CD4-positive, alpha-beta T cell treated with Interleukin-21 for 1 hour (primary cell): ENCODE measurements at regions not wholly inside any gene's neighbourhood (a gene's known extent, or its start where the extent isn't known, plus 50 kb on each side); places are given as distances from the start of the nearest gene placed in this dataset.
"Not testable (repeated sequence)": the region's sequence is repeated elsewhere in the genome, so short reads cannot be mapped to it uniquely, and the experiment has no call there.

Experiments
- DNase-seq: peaks from one replicate; pipeline ENCODE4 v3.0.0-alpha.2; 2020

GRCh38 chr2:38243186-38243880 is 133.7 kb downstream of the ATL2 start:
- DNase-seq, result no peak

GRCh38 chr2:38239452-38239851 is 137.6 kb downstream of the ATL2 start:
- DNase-seq, result no peak

- DNase-seq, result not testable (repeated sequence)
Observed at GRCh38 chr2:38238705-38239104, 138.4 kb downstream of the ATL2 start.

GRCh38 chr2:38237311-38237710 is 139.8 kb downstream of the ATL2 start:
- DNase-seq, result no peak

GRCh38 chr2:38233231-38233983 is 143.7 kb downstream of the ATL2 start:
- DNase-seq, result no peak

- DNase-seq, result no peak
Observed at GRCh38 chr2:38232454-38232853, 144.6 kb downstream of the ATL2 start.

- DNase-seq, result no peak
Observed at GRCh38 chr2:38230756-38231155, 146.3 kb downstream of the ATL2 start.

GRCh38 chr2:38228753-38229152 is 148.3 kb downstream of the ATL2 start:
- DNase-seq, result no peak

DNA sequence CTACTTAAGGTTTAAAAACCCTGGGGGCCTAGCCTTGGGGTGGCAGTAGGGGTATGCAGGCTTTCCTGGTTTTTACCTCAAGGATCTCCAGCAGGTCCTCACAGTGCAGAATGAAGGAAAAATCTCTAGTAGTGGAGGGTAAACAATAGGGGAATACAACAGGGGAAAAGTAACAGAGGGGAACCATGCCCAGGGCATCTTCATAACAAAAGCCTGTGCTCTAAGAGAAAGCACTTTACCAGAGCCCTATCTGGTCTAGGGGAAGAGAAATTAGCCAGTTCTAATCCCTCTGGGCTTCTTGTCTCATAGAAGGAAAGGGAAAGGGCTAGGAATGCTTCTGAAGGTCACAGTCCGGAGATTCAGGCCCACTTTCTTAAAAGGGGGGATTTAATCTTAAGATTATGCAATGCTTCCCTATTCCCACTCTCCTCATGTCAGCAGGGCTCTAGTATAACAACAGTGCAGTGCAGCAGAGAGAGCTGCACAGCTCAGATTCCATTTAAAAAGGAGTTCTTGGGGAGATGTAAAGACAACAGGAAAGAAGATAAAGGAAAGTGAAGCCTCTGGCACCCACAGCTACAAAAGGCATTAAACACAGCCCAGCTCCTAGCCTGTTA is 149.0 kb upstream of the CYP1B1 start:
- no peak for DNase-seq

- no peak for DNase-seq
Observed at GRCh38 chr2:38224181-38224580, 148.2 kb upstream of the CYP1B1 start.

DNA sequence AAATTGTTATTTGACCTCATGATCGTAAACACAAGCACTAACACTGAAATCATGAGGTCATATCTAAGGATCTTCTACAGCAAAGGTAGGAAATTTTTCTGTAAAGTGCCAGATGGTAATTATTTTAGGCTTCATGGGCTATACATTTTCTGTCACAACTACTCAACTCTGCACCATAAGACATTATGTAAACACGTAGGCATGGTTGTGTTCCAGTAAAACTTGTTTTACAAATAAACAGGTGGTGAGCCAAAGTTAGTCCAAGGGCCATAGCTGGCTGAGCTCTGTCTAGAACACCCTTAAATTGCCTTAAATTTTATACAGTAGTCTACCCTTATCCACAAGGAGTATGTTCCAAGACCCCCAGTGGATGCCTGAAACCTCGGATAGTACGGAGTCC is 147.3 kb upstream of the CYP1B1 start:
- DNase-seq, result no peak

GRCh38 chr2:38220164-38220563 is 144.2 kb upstream of the CYP1B1 start:
- no peak for DNase-seq

DNA sequence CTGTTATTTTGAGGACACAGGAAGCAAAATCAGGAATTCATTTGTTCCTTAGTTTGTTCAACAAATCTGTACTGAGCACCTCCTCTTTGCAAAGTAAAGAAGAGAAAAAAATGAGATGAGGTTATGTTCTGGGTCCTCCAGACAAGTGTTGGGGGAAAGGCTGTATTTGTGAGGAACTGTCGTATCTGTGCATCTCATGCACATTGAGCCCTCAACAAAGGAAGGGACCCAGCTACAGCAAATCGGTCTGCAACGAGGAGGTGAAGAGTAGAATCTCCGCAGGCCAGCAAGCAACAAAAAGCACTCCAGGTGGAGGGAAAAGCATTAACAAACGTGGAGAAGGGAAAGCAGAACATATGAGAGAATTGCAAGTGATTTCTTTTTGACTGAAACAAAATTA is 143.0 kb upstream of the CYP1B1 start:
- DNase-seq, result no peak

DNA sequence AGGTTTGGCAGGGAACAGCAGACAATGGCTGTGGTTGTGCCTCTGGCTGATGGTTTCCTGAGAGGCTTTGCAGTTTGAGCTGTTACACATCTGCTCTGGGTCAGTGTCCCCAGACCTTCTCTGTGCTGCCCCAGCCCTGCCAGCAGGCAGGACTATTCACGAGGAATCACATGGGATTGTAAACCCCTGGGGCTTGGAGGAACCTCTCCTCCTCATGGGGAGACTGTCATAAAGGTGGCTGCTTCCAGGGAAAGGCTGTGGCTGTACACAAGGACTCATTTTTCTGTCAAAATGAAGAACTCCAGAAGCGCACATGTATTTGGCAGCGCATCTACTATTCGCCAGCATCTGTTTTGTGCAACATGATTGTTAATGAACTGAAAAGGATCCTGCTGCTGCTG is 142.6 kb upstream of the CYP1B1 start:
- DNase-seq, result no peak

GRCh38 chr2:38217401-38218188 is 141.6 kb upstream of the CYP1B1 start:
- no peak for DNase-seq

DNA sequence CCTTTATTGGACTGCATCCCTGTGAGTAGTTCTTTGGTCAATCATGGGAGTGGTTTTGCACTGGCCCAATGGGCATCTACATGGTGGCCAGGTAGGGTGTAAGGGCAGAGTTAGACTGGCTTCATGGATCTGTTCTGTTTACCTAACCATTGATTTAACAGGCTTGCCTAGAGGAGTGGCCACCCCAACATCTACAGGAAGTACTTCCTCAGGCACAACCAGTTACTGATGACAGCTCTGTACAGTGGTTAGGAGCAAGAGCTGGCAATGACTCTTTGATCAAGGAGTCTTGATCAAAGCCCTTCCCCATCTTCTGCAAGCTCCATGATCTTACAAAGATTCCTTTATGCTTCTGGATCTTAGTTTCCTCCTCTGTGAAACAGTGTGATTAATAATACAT is 140.9 kb upstream of the CYP1B1 start:
- DNase-seq, result no peak

DNA sequence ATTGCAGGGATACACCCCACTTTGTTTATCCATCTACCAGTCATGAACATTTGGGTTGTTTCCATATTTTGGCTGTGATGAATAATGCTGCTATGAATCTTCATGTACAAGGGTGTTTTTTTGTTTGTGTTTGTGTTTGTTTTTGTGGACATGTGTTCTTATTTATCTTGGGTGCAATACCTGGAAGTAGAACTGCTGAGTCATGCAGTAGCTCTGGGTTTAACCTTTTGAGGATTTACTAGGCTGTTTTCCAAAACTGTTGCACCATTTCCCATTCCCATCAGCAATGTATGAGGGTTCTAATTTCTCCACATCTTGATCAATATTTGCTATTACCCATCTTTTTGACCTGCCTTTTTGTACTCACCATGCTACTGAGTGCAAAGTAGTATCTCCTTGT is 140.0 kb upstream of the CYP1B1 start:
- DNase-seq, result no peak

GRCh38 chr2:38215522-38215921 is 139.6 kb upstream of the CYP1B1 start:
- DNase-seq, result no peak

DNA sequence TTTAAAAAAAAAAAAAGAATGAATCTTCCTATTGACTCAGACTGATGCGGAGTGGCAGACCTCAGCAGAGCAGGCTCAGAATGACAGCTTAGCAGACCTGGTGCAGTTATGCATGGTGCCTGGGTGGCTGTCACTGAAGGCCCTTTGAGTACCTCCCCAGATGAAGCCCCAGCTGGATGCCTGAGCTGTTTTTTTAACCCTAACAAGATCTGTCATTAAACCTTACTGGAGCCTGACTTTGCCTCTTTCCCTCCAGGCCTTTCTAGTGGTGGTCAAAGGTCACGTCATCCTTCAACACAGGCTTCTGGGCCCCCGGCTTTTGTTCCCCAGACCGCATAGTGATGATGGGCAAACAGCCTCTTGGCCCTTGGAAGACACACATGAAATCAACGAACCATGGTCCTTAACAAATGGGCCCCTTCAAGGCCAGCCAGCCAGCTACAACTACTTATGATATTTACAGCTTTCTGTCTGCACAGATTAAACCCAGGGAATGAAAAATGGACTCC is 138.3 kb upstream of the CYP1B1 start:
- DNase-seq, result peak; percentile 2

DNA sequence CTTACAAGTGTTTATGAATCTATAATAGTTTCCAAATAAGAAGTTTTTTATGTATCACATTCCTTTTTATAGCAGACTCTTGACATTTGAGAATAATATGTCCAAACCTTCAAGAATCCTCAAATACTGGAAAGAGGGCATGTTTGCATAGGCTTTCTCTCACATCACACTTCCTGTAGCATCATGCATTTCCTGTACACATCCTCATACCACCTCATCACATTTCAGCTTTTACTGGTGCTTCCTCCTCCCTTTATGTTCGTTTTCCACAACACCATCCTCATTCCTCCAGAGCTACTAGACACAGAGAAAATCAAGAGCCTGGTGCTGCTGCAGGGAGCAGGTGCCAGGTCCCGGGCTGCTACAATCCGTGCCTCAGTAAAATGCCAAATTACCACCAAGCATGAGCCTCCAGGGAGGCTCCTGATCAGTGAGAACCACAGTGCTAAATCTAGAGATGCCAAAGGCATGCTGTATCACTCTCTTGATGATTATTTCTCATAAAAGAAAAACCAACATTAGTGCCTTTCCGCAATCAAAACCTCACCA is 137.7 kb upstream of the CYP1B1 start:
- DNase-seq, result no peak

GRCh38 chr2:38212312-38212711 is 136.4 kb upstream of the CYP1B1 start:
- no peak for DNase-seq

GRCh38 chr2:38207168-38207567 is 131.2 kb upstream of the CYP1B1 start:
- DNase-seq, result no peak

DNA sequence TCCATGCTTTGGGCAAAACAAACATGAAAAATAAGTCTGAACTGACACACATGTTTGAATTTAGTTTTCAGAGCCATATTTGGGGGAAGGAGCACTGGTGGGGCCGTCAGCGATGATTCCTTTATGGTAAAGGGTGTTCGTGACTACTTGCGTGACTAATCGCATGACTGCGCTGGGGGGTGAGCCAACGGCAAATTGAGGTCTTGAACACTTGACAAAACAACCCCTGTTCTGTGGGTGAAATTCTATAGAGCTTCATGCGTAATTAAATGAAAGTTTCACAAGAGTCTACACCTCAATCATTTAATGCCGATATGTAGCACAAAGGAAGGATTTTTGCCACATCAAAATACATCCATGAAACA is 127.5 kb upstream of the CYP1B1 start:
- DNase-seq, result no peak
